ENCODE measurements at regions not wholly inside any gene's neighbourhood (a gene's known extent, or its start where the extent isn't known, plus 50 kb on each side); places are given as distances from the start of the nearest gene placed in this dataset.
A peak's percentile ranks its signal among the peaks of the same experiment; 100 is the strongest.

DNA sequence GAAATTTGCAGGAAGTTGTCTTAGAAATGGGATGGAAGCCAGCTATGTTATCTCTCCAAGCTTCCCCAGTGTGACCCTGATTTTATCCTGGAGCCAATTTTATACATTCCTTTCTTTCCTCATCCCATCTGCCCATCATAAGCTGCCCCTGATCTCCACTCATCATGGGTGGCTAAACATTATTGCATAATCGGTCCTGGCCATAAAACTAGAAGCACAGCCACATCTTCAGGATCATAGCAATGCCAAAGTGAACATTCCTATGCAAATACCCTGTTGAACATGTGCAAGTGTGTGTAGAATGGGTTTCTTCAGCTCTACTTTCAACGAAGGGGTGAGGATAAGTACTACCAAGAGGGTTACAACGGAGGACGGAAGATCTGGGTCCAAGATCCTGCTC, 50.6 kb upstream of the COG2 start:
- no peak for FAIRE-seq
- no peak for DNase-seq (ENCODE audit: insufficient read length, low spot score)
- TF ChIP-seq POU2F2 (IDR thresholded peaks at IDR 0.05; ENCODE audit: low read depth, low read length) (no peak), SPI1 (IDR thresholded peaks at IDR 0.05; ENCODE audit: low read depth, low read length) (no peak), TAF1 (IDR thresholded peaks at IDR 0.05; ENCODE audit: low read depth, low read length) (no peak), POLR2A (IDR thresholded peaks at IDR 0.05; ENCODE audit: low read depth, low read length) (no peak), POLR2AphosphoS5 (IDR thresholded peaks at IDR 0.05; ENCODE audit: low read depth, low read length) (no peak), PAX5 (IDR thresholded peaks at IDR 0.05; ENCODE audit: insufficient read depth, low read length, severe bottlenecking) (no peak)

DNA sequence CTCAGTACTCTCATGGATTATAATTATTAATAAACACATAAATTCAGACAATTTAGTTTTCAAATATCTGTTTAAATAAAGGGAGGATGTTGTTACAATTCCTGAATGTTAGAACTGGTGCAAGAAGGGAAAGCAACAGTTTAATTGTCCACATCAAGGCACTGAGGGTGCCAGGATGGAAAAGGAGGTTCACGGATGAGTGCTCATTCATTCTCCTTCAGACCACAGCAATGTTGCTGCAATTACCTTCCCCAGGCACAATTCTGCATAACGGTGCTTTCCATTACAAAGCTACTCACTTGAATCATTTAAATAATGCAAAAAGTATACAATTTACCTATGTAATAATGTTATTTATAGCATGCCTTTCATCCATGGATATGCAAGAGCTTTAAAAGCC, 52.3 kb upstream of the COG2 start:
- DNase-seq (ENCODE audit: insufficient read length, low spot score) (no peak), FAIRE-seq (no peak)
- TF ChIP-seq TAF1 (IDR thresholded peaks at IDR 0.05; ENCODE audit: low read depth, low read length) (no peak), POU2F2 (IDR thresholded peaks at IDR 0.05; ENCODE audit: low read depth, low read length) (no peak), POLR2A (IDR thresholded peaks at IDR 0.05; ENCODE audit: low read depth, low read length) (no peak), PAX5 (IDR thresholded peaks at IDR 0.05; ENCODE audit: insufficient read depth, low read length, severe bottlenecking) (no peak), POLR2AphosphoS5 (IDR thresholded peaks at IDR 0.05; ENCODE audit: low read depth, low read length) (no peak), SPI1 (IDR thresholded peaks at IDR 0.05; ENCODE audit: low read depth, low read length) (no peak)

DNA sequence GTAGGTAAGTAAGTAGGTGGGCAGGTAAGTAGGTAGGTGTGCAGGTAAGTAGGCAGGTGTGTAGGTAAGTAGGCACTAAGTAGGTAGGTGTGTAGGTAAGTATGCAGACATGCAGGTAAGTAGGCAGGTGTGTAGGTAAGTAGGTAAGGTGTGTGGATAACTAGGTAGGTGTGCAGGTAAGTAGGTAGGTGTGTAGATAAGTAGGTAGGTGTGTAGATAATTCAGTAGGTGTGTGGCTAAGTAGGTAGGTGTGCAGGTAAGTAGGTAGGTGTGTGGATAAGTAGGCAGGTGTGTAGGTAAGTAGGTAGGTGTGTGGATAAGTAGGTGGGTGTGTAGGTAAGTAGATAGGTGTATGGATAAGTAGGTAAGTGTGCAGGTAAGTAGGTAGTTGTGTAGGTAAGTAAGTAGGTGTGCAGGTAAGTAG, 53.9 kb upstream of the COG2 start:
- FAIRE-seq = peak; percentile 54
- TF ChIP-seq TAF1 (IDR thresholded peaks at IDR 0.05; ENCODE audit: low read depth, low read length) (no peak), POLR2A (IDR thresholded peaks at IDR 0.05; ENCODE audit: low read depth, low read length) (no peak), POU2F2 (IDR thresholded peaks at IDR 0.05; ENCODE audit: low read depth, low read length) (no peak), PAX5 (IDR thresholded peaks at IDR 0.05; ENCODE audit: insufficient read depth, low read length, severe bottlenecking) (no peak), SPI1 (IDR thresholded peaks at IDR 0.05; ENCODE audit: low read depth, low read length) (no peak), POLR2AphosphoS5 (IDR thresholded peaks at IDR 0.05; ENCODE audit: low read depth, low read length) (no peak)

DNA sequence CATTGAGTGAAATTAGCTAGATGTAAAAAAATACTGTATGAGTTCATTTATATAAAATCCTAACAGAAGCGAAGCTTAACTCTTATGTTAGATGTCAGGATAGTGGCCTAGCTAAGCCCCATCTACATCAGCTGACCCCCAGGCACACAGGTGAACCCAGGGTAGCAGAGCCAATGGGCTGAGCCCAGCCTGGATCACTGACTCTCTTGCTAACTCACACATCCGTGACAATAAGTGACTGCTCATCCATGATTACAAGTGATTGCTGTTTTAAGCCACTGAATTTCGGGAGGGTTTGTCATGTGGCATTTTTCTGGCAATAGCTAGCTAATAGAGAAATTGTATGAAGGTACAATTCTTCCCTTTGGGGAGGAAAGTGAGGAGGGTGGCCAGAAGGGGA, 55.2 kb upstream of the COG2 start:
- no peak for DNase-seq (ENCODE audit: insufficient read length, low spot score)
- TF ChIP-seq PAX5 (IDR thresholded peaks at IDR 0.05; ENCODE audit: insufficient read depth, low read length, severe bottlenecking) (no peak), POLR2AphosphoS5 (IDR thresholded peaks at IDR 0.05; ENCODE audit: low read depth, low read length) (no peak), POLR2A (IDR thresholded peaks at IDR 0.05; ENCODE audit: low read depth, low read length) (no peak), SPI1 (IDR thresholded peaks at IDR 0.05; ENCODE audit: low read depth, low read length) (no peak), TAF1 (IDR thresholded peaks at IDR 0.05; ENCODE audit: low read depth, low read length) (no peak), POU2F2 (IDR thresholded peaks at IDR 0.05; ENCODE audit: low read depth, low read length) (no peak)
- no peak for FAIRE-seq

More for the DNA sequence above, 53.9 kb upstream of the COG2 start:
- DNase-seq (ENCODE audit: insufficient read length, low spot score) = no peak

DNA sequence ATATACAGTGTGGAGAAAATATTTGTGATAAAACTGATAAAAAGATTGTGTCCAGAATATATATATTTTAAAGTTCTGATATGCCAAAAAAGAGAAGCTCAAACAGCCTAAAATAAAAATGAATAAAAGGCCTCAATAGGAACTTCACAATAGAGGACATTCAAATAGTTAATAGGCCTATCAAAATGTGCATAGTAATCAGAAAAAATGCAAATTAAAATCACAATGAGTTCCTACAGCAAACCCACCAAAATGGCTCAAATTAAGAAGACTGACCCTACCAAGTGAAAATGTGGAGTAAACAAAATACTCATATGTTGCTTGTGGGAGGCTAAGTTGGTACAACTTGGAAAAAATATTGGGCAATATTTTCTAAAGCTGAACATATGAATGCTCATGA, 57.6 kb upstream of the COG2 start:
- TF ChIP-seq POLR2AphosphoS5 (IDR thresholded peaks at IDR 0.05; ENCODE audit: low read depth, low read length) = no peak
- TF ChIP-seq PAX5 (IDR thresholded peaks at IDR 0.05; ENCODE audit: insufficient read depth, low read length, severe bottlenecking) = no peak
- no peak for TF ChIP-seq POLR2A (IDR thresholded peaks at IDR 0.05; ENCODE audit: low read depth, low read length)
- no peak for TF ChIP-seq SPI1 (IDR thresholded peaks at IDR 0.05; ENCODE audit: low read depth, low read length)
- TF ChIP-seq TAF1 (IDR thresholded peaks at IDR 0.05; ENCODE audit: low read depth, low read length) = no peak
- TF ChIP-seq POU2F2 (IDR thresholded peaks at IDR 0.05; ENCODE audit: low read depth, low read length) = no peak
- FAIRE-seq (no peak), DNase-seq (ENCODE audit: insufficient read length, low spot score) (no peak)

DNA sequence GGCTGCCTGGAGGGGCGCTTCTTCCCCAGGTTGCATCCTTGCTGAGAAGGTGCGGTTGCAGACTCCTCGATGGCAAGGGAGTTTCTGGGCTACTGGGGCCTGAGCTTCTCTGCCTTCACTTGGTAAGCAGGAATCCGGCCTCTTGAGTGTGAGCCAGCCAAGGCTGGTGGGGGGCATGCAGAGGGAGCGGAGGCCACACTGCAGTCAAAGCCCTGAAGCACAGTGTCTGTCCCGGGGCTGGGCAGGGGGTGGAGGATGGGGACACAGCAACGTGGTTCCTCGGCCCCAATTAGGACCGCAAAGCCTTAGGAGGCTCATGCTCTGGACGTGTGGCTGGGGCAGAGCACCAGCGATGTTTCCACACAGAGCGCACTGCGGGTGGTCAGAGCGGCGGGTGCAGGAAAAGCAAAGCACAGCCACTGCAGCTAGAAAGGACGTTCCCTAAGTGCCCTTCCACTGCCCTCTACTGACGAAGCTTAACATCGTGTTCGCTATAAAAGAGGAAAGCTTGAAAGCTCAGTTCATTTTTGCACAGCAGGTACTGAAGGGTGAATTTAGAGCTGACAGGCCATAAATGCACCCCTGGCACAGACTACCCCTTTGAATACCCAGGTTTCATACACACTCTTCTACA, 60.7 kb upstream of the COG2 start:
- TF ChIP-seq SPI1 (IDR thresholded peaks at IDR 0.05; ENCODE audit: low read depth, low read length) = no peak
- TF ChIP-seq PAX5 (IDR thresholded peaks at IDR 0.05; ENCODE audit: insufficient read depth, low read length, severe bottlenecking) = no peak
- TF ChIP-seq TAF1 (IDR thresholded peaks at IDR 0.05; ENCODE audit: low read depth, low read length) = no peak
- no peak for TF ChIP-seq POLR2A (IDR thresholded peaks at IDR 0.05; ENCODE audit: low read depth, low read length)
- no peak for TF ChIP-seq POU2F2 (IDR thresholded peaks at IDR 0.05; ENCODE audit: low read depth, low read length)
- no peak for TF ChIP-seq POLR2AphosphoS5 (IDR thresholded peaks at IDR 0.05; ENCODE audit: low read depth, low read length)
- FAIRE-seq = no peak

DNA sequence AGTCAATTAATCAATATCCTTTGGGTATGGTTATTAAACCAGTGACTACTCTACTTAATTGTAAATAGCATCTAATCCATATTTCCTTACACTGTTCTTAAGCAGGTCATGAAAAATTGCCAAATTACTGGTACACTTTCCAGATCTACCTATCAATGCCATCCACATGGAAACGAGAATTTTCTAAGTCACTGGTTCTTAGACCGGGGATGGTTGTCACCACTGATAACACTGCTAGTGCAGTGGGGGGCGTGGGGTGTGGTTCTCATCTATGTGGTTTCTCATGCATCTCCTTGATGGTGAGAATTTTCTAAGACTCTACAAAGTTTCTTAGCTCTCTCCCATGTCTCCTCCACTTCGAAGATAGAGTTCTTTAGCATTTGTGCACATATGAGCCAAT, 63.7 kb upstream of the COG2 start:
- TF ChIP-seq SPI1 (IDR thresholded peaks at IDR 0.05; ENCODE audit: low read depth, low read length) (no peak), POLR2A (IDR thresholded peaks at IDR 0.05; ENCODE audit: low read depth, low read length) (no peak), POU2F2 (IDR thresholded peaks at IDR 0.05; ENCODE audit: low read depth, low read length) (no peak), PAX5 (IDR thresholded peaks at IDR 0.05; ENCODE audit: insufficient read depth, low read length, severe bottlenecking) (no peak), POLR2AphosphoS5 (IDR thresholded peaks at IDR 0.05; ENCODE audit: low read depth, low read length) (no peak), TAF1 (IDR thresholded peaks at IDR 0.05; ENCODE audit: low read depth, low read length) (no peak)
- DNase-seq (ENCODE audit: insufficient read length, low spot score) (no peak), FAIRE-seq (no peak)

More for the DNA sequence above, 60.7 kb upstream of the COG2 start:
- DNase-seq (ENCODE audit: insufficient read length, low spot score) = no peak

DNA sequence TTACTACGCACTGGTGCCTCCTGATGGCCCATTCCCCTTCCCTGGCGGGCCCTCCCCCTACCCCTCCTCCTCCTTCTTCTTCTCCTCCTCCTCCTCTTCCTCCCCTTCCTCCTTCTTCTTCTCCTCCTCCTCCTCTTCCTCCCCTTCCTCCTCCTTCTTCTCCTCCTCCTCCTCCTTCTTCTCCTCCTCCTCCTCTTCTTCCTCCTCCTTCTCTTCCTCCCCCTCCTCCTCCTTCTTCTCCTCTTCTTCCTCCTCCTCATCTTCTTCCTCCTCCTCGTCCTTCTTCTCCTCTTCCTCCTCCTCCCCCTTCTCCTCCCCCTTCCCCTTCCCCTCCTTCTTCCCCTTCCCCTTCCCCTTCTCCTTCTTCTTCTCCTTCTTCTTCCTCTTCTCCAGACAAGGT, 64.7 kb upstream of the COG2 start:
- DNase-seq (ENCODE audit: insufficient read length, low spot score) (no peak), FAIRE-seq (no peak)
- TF ChIP-seq TAF1 (IDR thresholded peaks at IDR 0.05; ENCODE audit: low read depth, low read length) (no peak), POU2F2 (IDR thresholded peaks at IDR 0.05; ENCODE audit: low read depth, low read length) (no peak), POLR2AphosphoS5 (IDR thresholded peaks at IDR 0.05; ENCODE audit: low read depth, low read length) (no peak), SPI1 (IDR thresholded peaks at IDR 0.05; ENCODE audit: low read depth, low read length) (no peak), PAX5 (IDR thresholded peaks at IDR 0.05; ENCODE audit: insufficient read depth, low read length, severe bottlenecking) (no peak), POLR2A (IDR thresholded peaks at IDR 0.05; ENCODE audit: low read depth, low read length) (no peak)

DNA sequence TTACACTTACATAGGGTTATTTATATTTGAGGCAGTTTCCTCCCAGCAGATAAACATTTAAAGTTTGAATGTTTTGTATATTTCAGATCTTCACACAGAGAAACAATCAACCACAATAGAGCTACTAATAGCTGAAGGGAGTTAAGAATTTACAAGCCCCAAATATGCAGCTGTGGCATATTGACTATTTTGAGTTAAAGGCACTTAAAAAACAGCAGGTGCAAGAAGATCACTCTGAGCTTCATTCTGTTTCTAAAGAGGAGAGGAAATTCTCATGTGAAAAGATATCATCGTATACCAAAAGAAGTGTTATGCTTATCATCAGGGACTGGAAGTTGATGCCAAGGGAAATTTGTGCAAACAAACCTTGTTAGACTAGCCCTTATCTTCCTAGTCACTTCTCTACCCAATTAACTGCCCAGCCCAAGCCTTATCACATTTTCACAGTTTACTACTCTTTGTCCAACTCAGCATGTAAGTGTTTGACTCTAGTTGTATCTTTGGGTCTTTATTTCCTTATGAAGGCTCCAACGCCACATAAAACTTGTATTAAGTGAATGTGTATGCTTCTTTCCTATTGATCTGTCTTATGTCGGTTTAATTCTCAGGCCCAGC, 66.3 kb upstream of the COG2 start:
- no peak for DNase-seq (ENCODE audit: insufficient read length, low spot score)
- TF ChIP-seq TAF1 (IDR thresholded peaks at IDR 0.05; ENCODE audit: low read depth, low read length) (no peak), POLR2AphosphoS5 (IDR thresholded peaks at IDR 0.05; ENCODE audit: low read depth, low read length) (no peak), SPI1 (IDR thresholded peaks at IDR 0.05; ENCODE audit: low read depth, low read length) (no peak), POLR2A (IDR thresholded peaks at IDR 0.05; ENCODE audit: low read depth, low read length) (no peak), POU2F2 (IDR thresholded peaks at IDR 0.05; ENCODE audit: low read depth, low read length) (no peak), PAX5 (IDR thresholded peaks at IDR 0.05; ENCODE audit: insufficient read depth, low read length, severe bottlenecking) (no peak)
- FAIRE-seq = no peak
